Ishikawa (cell line): ENCODE measurements at regions not wholly inside any gene's neighbourhood (a gene's known extent, or its start where the extent isn't known, plus 50 kb on each side); places are given as distances from the start of the nearest gene placed in this dataset.

Source experiments
- CEBPB ChIP-seq: IDR thresholded peaks from 2 replicates; pipeline ENCODE4 v1.6.1; 2012
- CREB1 ChIP-seq: IDR thresholded peaks from 2 replicates; pipeline ENCODE4 v1.6.1; 2012; ENCODE audit warnings: low read depth
- EGR1 ChIP-seq: IDR thresholded peaks from 2 replicates; pipeline ENCODE4 v1.6.1; 2012
- EP300 ChIP-seq: IDR thresholded peaks from 2 replicates; pipeline ENCODE4 v1.6.1; 2012; ENCODE audit warnings: borderline replicate concordance
- FOXM1 ChIP-seq: IDR thresholded peaks from 2 replicates; pipeline ENCODE4 v1.6.1; 2012; ENCODE audit warnings: low read depth, borderline replicate concordance
- MAX ChIP-seq: IDR thresholded peaks from 2 replicates; pipeline ENCODE4 v1.6.1; 2012
- NFIC ChIP-seq: IDR thresholded peaks from 2 replicates; pipeline ENCODE4 v1.6.1; 2012
- RAD21 ChIP-seq: IDR thresholded peaks from 2 replicates; pipeline ENCODE4 v1.6.1; 2012; ENCODE audit warnings: low read depth
- REST ChIP-seq: IDR thresholded peaks from 2 replicates; pipeline ENCODE4 v1.6.1; 2012; ENCODE audit warnings: low read depth, mild to moderate bottlenecking
- TAF1 ChIP-seq: IDR thresholded peaks from 2 replicates; pipeline ENCODE4 v1.6.1; 2012; ENCODE audit warnings: low read depth, mild to moderate bottlenecking
- TCF12 ChIP-seq: IDR thresholded peaks from 2 replicates; pipeline ENCODE4 v1.6.1; 2012; ENCODE audit warnings: low read depth
- TEAD4 ChIP-seq: IDR thresholded peaks from 2 replicates; pipeline ENCODE4 v1.6.1; 2012
- USF1 ChIP-seq: IDR thresholded peaks from 2 replicates; pipeline ENCODE4 v1.6.1; 2012
- YY1 ChIP-seq: IDR thresholded peaks from 2 replicates; pipeline ENCODE4 v1.6.1; 2012; ENCODE audit warnings: low read depth
- ZBTB7A ChIP-seq: IDR thresholded peaks from 2 replicates; pipeline ENCODE4 v1.6.1; 2012; ENCODE audit warnings: low read depth

GRCh38 chr2:39855856-39856255, 76.8 kb upstream of the THUMPD2 start:
- TF ChIP-seq TEAD4 (no peak), MAX (no peak), FOXM1 (no peak), ZBTB7A (no peak), TCF12 (no peak), TAF1 (no peak), REST (no peak), EP300 (no peak), CEBPB (no peak), EGR1 (no peak), CREB1 (no peak), YY1 (no peak), RAD21 (no peak)

GRCh38 chr2:39854771-39855170, 75.7 kb upstream of the THUMPD2 start:
- TF ChIP-seq EGR1 (no peak), YY1 (no peak), RAD21 (no peak), TCF12 (no peak), EP300 (no peak), TEAD4 (no peak), USF1 (no peak), FOXM1 (no peak), TAF1 (no peak), MAX (no peak), ZBTB7A (no peak)

- TF ChIP-seq MAX (no peak), CREB1 (no peak), REST (no peak), FOXM1 (no peak), RAD21 (no peak), ZBTB7A (no peak), TAF1 (no peak), YY1 (no peak), NFIC (no peak), EP300 (no peak), CEBPB (no peak), USF1 (no peak), TCF12 (no peak), EGR1 (no peak), TEAD4 (no peak)
Observed at GRCh38 chr2:39852831-39853230, 73.8 kb upstream of the THUMPD2 start.

GRCh38 chr2:39851651-39852110, 72.6 kb upstream of the THUMPD2 start:
- TF ChIP-seq REST (no peak), USF1 (no peak), RAD21 (no peak), YY1 (no peak), TAF1 (no peak), ZBTB7A (no peak), CREB1 (no peak), CEBPB (no peak), TEAD4 (no peak), EP300 (no peak), MAX (no peak)
